ENCODE measurements at regions not wholly inside any gene's neighbourhood (a gene's known extent, or its start where the extent isn't known, plus 50 kb on each side); places are given as distances from the start of the nearest gene placed in this dataset.

- DNase-seq (ENCODE audit: extremely low read depth, low read depth): no peak
- no peak for TF ChIP-seq CTCF (IDR thresholded peaks at IDR 0.05; ENCODE audit: low read depth, low read length, missing control alignments)
- H3K4me3 ChIP-seq (replicated peaks; ENCODE audit: low read depth, low read length): no peak overlapping the region
Observed at GRCh38 chr2:207478572-207478971, 51.2 kb upstream of the CREB1 start.

GRCh38 chr2:207479198-207479785 is 50.5 kb upstream of the CREB1 start:
- TF ChIP-seq CTCF (IDR thresholded peaks at IDR 0.05; ENCODE audit: low read depth, low read length, missing control alignments): no peak

More at GRCh38 chr2:207479198-207479785, 50.5 kb upstream of the CREB1 start:
- no peak for DNase-seq (ENCODE audit: extremely low read depth, low read depth)
- H3K4me3 ChIP-seq (replicated peaks; ENCODE audit: low read depth, low read length): no peak overlapping the region

Data from HFF-Myc (cell line).